Right atrium auricular region (tissue), 2 donors: ENCODE measurements at regions not wholly inside any gene's neighbourhood (a gene's known extent, or its start where the extent isn't known, plus 50 kb on each side); places are given as distances from the start of the nearest gene placed in this dataset.

Experiments used
- DNase-seq: peaks from one replicate; pipeline ENCODE4 v3.0.0-alpha.2; 2019; ENCODE audit warnings: low spot score
- H3K27ac ChIP-seq, 2 donors: fragments of 200-600 bp; sonication (generic); 1 replicate in 1 of 2; 2 replicates in 1 of 2; pipeline ENCODE4 v1.5.1; 2016 to 2019
- H3K27me3 ChIP-seq, 2 donors: fragments of 200-600 bp; sonication (generic); one replicate each; pipeline versions ENCODE4 v1.5.1 to v1.6.0; 2017 to 2019
- H3K36me3 ChIP-seq: fragments of 200-600 bp; sonication (generic); one replicate; pipeline ENCODE4 v1.5.1; 2016
- H3K4me1 ChIP-seq, 2 donors: fragments of 200-600 bp; sonication (generic); one replicate each; pipeline versions ENCODE4 v1.5.1 to v1.6.0; 2017 to 2019
- H3K4me3 ChIP-seq, 2 donors: fragments of 200-600 bp; sonication (generic); 1 replicate in 1 of 2; 2 replicates in 1 of 2; pipeline ENCODE4 v1.5.1; 2017 to 2019; ENCODE audit warnings: mild to moderate bottlenecking in 1 of 2, moderate library complexity in 1 of 2
- H3K9me3 ChIP-seq, 2 donors: fragments of 200-600 bp; sonication (generic); one replicate each; pipeline ENCODE4 v1.5.1; 2019
- TF ChIP-seq, protein P1 (sequence below), 2 donors: fragments of 200-600 bp; sonication (generic); IDR thresholded peaks; one replicate each; pipeline ENCODE4 v1.5.1; 2019; ENCODE audit warnings: antibody characterized with exemption in 2 of 2

DNA sequence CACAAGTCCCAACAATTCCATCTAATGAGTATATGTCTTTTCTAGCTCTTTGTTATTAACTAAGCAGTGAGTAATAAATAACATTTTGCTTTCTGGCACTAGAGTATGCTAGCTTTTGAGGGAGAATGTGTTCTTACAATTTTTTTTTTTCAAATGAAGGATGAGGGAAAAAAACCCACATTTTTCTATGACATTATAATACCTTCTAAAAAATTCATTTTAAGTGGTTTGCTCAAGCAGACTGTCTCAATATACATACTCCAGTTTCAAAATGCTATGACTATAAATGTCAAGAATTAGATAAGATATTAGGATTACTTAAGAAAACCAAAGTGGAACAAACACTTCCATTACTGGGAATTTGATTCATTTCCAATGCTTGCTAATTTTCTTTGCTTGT lies 394.6 kb downstream of the C12orf75 start:
- H3K9me3 ChIP-seq, result no peaks in the 10 kb centered on the region
- H3K4me1 ChIP-seq, result no peaks in the 10 kb centered on the region
- DNase-seq, result no peak
- H3K27me3 ChIP-seq, result no peaks in the 10 kb centered on the region
- H3K4me3 ChIP-seq, result no peak overlapping the region
- TF ChIP-seq, protein P1, sequence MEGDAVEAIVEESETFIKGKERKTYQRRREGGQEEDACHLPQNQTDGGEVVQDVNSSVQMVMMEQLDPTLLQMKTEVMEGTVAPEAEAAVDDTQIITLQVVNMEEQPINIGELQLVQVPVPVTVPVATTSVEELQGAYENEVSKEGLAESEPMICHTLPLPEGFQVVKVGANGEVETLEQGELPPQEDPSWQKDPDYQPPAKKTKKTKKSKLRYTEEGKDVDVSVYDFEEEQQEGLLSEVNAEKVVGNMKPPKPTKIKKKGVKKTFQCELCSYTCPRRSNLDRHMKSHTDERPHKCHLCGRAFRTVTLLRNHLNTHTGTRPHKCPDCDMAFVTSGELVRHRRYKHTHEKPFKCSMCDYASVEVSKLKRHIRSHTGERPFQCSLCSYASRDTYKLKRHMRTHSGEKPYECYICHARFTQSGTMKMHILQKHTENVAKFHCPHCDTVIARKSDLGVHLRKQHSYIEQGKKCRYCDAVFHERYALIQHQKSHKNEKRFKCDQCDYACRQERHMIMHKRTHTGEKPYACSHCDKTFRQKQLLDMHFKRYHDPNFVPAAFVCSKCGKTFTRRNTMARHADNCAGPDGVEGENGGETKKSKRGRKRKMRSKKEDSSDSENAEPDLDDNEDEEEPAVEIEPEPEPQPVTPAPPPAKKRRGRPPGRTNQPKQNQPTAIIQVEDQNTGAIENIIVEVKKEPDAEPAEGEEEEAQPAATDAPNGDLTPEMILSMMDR (IDR thresholded peaks at IDR 0.05), result no peak
- H3K36me3 ChIP-seq, result no peaks in the 10 kb centered on the region
- H3K27ac ChIP-seq, result no peak overlapping the region

DNA sequence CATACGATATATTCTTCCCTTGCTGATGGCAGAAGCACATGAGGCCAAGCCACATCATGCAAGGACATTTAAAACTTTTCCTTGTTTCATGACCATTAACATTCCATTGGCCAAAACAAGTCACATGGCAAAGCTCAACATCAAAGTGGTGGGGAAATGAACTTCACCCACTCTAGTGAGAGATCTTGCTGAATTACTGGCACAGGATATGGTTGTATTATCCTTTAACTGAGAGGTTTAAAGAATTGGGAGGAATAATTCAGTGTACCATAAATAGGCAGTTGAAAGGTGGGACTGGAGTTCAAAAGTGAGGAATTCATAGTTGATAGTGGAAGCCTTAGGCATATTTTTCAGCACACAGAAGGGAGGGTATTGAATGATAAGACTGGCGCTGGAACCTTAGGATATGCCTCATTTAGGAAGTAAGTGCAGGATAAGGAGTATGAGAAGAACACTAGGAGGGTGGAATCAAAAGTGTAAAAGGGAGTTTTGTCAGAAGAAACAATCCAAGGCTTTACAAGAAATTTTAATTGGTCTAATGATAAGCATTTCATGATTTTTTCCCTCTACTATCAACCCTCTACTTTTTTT lies 398.8 kb downstream of the C12orf75 start:
- H3K27me3 ChIP-seq, result no peaks in the 10 kb centered on the region
- no peak overlapping the region for H3K27ac ChIP-seq
- no peaks in the 10 kb centered on the region for H3K4me1 ChIP-seq
- H3K36me3 ChIP-seq, result no peaks in the 10 kb centered on the region
- TF ChIP-seq, protein P1 (IDR thresholded peaks at IDR 0.05), result no peak
- no peaks in the 10 kb centered on the region for H3K9me3 ChIP-seq
- no peak for DNase-seq
- H3K4me3 ChIP-seq, result no peak overlapping the region

- Histone ChIP-seq H3K9me3 (no peaks in the 10 kb centered on the region), H3K4me3 (no peak overlapping the region), H3K36me3 (no peaks in the 10 kb centered on the region), H3K27ac (no peak overlapping the region), H3K27me3 (no peaks in the 10 kb centered on the region), H3K4me1 (no peaks in the 10 kb centered on the region)
- DNase-seq, result no peak
- TF ChIP-seq, protein P1 (IDR thresholded peaks at IDR 0.05), result no peak
Measured at GRCh38 chr12:105729926-105730325, 399.4 kb downstream of the C12orf75 start.

GRCh38 chr12:105733579-105733978 lies 403.1 kb downstream of the C12orf75 start:
- peaks cover 0 to 14% of the 10 kb centered on the region in 2 donors for H3K4me1 ChIP-seq
- DNase-seq, result no peak
- TF ChIP-seq, protein P1 (IDR thresholded peaks at IDR 0.05), result no peak

GRCh38 chr12:105736498-105736897 lies 402.3 kb downstream of the NUAK1 start:
- DNase-seq, result no peak
- H3K4me1 ChIP-seq, result peaks cover 0 to 44% of the 10 kb centered on the region in 2 donors
- no peaks in the 10 kb centered on the region for H3K36me3 ChIP-seq
- H3K27ac ChIP-seq, result no peak overlapping the region
- H3K4me3 ChIP-seq, result no peak overlapping the region
- H3K9me3 ChIP-seq, result no peaks in the 10 kb centered on the region
- TF ChIP-seq, protein P1 (IDR thresholded peaks at IDR 0.05), result no peak
- no peaks in the 10 kb centered on the region for H3K27me3 ChIP-seq

More at GRCh38 chr12:105733579-105733978, 403.1 kb downstream of the C12orf75 start:
- no peak overlapping the region for H3K27ac ChIP-seq
- no peaks in the 10 kb centered on the region for H3K36me3 ChIP-seq
- no peaks in the 10 kb centered on the region for H3K9me3 ChIP-seq
- H3K4me3 ChIP-seq, result no peak overlapping the region
- H3K27me3 ChIP-seq, result no peaks in the 10 kb centered on the region

DNA sequence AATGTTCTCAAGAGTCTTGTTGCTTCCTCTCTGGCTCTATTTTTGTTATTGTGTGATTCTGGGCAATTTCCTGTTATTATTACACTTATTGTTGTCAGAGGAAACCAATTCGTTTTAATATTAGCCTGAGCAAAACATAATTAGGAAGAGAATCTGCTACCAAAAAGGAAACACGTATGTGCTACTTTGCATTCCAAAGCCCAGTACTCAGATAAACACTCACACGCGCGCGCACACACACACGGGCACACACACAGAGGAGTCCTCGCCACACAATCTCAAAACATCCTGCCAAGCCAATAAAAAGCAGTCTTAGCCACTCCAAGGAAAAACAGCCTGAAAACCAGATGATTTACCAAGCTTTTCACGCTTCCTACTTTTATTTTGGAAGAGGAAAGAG lies 400.7 kb downstream of the NUAK1 start:
- H3K36me3 ChIP-seq, result no peaks in the 10 kb centered on the region
- H3K9me3 ChIP-seq, result no peaks in the 10 kb centered on the region
- TF ChIP-seq, protein P1 (IDR thresholded peaks at IDR 0.05), result no peak
- peak; percentile 64 for DNase-seq
- no peak overlapping the region for H3K4me3 ChIP-seq
- peak overlapping the region; percentile 61 to 81 for H3K27ac ChIP-seq
- H3K4me1 ChIP-seq, result peaks cover 0 to 59% of the 10 kb centered on the region in 2 donors
- H3K27me3 ChIP-seq, result no peaks in the 10 kb centered on the region
